ENCODE measurements at regions not wholly inside any gene's neighbourhood (a gene's known extent, or its start where the extent isn't known, plus 50 kb on each side); places are given as distances from the start of the nearest gene placed in this dataset.

DNA sequence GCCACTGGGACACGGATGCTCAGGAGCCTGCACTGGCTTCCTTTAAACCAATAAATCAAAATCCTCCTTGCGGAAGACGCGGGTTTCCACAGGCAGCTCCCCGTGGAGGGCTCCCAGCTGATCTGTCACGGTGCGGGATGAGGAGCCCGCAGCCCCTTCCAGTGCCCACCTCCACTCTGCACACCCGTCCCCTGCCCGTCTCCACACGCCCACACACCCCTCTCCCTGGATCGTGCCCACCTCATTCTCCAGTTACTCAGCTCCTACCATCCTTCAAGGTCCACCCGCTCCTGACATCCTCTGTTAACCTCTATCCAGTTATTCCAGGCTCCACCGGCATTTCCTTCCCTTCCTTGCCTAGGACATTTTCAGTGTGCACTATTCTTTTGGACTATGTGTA lies 895.9 kb downstream of the TRIML1 start:
- TF ChIP-seq, protein P1, sequence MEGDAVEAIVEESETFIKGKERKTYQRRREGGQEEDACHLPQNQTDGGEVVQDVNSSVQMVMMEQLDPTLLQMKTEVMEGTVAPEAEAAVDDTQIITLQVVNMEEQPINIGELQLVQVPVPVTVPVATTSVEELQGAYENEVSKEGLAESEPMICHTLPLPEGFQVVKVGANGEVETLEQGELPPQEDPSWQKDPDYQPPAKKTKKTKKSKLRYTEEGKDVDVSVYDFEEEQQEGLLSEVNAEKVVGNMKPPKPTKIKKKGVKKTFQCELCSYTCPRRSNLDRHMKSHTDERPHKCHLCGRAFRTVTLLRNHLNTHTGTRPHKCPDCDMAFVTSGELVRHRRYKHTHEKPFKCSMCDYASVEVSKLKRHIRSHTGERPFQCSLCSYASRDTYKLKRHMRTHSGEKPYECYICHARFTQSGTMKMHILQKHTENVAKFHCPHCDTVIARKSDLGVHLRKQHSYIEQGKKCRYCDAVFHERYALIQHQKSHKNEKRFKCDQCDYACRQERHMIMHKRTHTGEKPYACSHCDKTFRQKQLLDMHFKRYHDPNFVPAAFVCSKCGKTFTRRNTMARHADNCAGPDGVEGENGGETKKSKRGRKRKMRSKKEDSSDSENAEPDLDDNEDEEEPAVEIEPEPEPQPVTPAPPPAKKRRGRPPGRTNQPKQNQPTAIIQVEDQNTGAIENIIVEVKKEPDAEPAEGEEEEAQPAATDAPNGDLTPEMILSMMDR (IDR thresholded peaks at IDR 0.05; ENCODE audit: extremely low read depth, missing control alignments), result no peak
- no peak for DNase-seq (ENCODE audit: low spot score)

DNA sequence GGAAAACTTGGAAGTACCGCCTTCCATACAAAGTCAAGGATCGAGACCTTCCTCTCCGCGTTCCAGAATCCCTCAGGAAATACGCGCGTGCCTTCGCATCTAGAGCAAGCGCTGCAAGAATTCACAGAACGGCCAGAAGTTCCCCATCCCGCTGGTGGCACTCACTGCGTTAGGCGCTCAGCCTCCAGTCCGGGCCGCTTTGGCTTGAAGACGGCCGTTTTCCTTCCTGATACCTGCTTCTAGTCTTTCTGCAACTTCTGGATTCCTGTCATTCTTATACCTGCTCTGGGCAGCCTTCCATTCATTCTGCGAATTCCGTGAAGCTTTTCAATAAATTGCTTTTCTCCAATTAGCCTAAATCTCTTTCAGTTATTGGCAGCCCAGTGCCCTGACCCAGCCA lies 896.4 kb downstream of the TRIML1 start:
- no peak for DNase-seq (ENCODE audit: low spot score)
- TF ChIP-seq, protein P1 (IDR thresholded peaks at IDR 0.05; ENCODE audit: extremely low read depth, missing control alignments), result no peak

DNA sequence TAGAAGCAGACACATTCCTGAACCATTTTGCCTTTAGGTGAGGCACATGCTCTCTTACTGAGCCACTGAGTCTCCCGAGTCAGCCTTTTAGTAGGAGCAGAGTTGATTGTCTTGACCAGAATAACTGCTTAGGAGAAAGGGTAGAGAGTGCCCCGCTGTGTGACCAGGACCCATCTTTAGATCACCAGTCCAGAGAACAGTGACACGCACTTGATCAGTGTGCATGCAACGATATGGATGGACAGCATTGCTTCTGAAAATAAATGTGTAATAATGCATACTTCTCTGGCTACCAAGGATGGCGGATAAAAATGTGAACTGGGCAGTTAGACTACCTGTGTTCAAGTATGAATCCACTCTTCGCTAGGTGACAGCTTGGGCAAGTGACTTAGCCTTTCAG lies 897.7 kb downstream of the TRIML1 start:
- no peak for DNase-seq (ENCODE audit: low spot score)
- TF ChIP-seq, protein P1 (IDR thresholded peaks at IDR 0.05; ENCODE audit: extremely low read depth, missing control alignments), result no peak

DNA sequence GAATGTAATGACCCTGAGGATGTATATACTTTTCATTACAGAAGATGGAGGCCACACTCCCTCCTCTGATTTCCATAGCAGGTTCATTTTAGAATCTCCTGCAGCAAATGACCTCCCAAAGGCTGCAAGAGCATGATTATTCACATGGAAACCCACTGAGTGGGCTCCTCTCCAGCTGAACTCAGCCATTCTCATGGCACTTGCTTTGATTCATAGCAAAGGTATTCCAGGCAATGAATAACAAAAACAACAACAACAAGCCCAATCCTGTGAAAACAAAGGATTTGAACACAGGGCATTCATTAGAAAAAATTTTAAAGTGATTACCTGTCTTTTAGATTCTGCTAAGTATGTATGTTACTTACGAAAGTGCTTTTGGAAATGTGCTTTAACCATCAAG lies 894.0 kb upstream of the FRG1 start:
- TF ChIP-seq, protein P1 (IDR thresholded peaks at IDR 0.05; ENCODE audit: extremely low read depth, missing control alignments), result no peak
- no peak for DNase-seq (ENCODE audit: low spot score)

DNA sequence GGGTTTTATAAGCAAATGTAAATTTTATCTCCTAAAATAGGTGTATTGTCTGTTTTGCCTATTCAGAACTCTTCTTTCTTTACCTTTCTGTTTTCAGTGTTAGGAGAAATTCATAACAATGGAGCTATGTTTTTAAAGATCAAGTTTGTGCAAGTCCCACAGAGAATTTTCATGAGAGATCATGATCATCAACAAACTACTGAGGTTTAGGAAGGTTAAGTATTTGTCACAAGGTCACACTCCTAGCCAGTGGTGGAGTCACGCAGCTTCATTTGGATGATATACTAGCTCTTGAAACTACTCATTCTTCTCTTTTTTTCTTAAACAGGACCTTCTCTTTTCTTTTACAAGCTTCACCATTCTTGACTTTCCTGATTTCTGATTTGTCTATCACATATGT lies 892.6 kb upstream of the FRG1 start:
- DNase-seq (ENCODE audit: low spot score), result no peak
- TF ChIP-seq, protein P1 (IDR thresholded peaks at IDR 0.05; ENCODE audit: extremely low read depth, missing control alignments), result no peak

DNA sequence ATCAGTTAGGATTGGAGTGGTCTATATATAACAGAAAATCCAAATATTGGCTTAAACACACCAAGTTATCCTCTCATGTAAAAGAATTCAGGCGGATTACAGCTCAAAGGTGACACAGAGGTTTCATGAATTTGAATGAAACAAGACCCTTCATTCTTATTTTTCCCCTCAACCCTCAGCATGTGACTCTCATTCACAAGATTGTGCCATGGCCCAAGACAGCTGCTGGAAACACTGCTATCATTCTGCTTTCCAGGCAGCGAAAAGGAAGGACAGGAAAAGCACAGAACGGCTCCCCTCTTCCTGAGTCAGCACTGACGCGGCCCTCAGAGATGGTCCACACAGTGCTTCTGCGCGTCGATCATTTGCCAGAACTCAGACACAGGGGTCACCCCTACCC lies 891.0 kb upstream of the FRG1 start:
- DNase-seq (ENCODE audit: low spot score), result no peak
- TF ChIP-seq, protein P1 (IDR thresholded peaks at IDR 0.05; ENCODE audit: extremely low read depth, missing control alignments), result no peak

DNA sequence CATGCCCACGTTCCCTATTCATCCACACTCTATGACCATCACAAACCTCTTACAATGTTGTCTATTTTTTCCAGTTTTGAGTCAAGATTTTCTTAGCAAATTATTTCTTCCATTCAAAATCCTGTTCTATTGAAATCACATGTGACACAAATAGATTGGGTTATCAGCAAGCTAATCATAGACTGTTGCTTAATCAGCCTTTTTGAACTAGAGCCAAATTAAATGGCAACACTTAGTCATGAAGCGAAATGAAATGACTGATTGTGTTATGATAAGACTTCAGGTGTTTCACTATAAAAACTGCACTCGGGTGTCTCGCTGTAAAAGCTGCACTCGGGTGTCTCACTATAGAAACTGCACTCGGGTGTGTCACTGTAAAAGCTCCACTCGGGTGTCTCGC lies 890.0 kb upstream of the FRG1 start:
- TF ChIP-seq, protein P1 (IDR thresholded peaks at IDR 0.05; ENCODE audit: extremely low read depth, missing control alignments), result no peak
- DNase-seq (ENCODE audit: low spot score), result no peak
